ENCODE measurements at regions not wholly inside any gene's neighbourhood (a gene's known extent, or its start where the extent isn't known, plus 50 kb on each side); places are given as distances from the start of the nearest gene placed in this dataset.

- no peaks in the 10 kb centered on the region for H3K27me3 ChIP-seq (replicated peaks; ENCODE audit: insufficient read depth)
- no peak for TF ChIP-seq CTCF (IDR thresholded peaks at IDR 0.05)
- H3K27ac ChIP-seq: no peak overlapping the region
- ATAC-seq (ENCODE audit: insufficient number of reproducible peaks, low FRiP score, low read depth) (no peak), DNase-seq (ENCODE audit: low spot score) (no peak)
- no peaks in the 10 kb centered on the region for H3K36me3 ChIP-seq
- no peaks in the 10 kb centered on the region for H3K9me3 ChIP-seq
- H3K4me1 ChIP-seq (ENCODE audit: control insufficient read depth in 1 of 2, low read depth in 2 of 2): no peaks in the 10 kb centered on the region
- H3K4me3 ChIP-seq: no peak overlapping the region
Measured at GRCh38 chr7:115825456-115826115, 205.0 kb downstream of the TFEC start.

GRCh38 chr7:115822801-115823200 is 207.8 kb downstream of the TFEC start:
- Histone ChIP-seq H3K9me3 (no peaks in the 10 kb centered on the region), H3K27me3 (replicated peaks; ENCODE audit: insufficient read depth) (no peaks in the 10 kb centered on the region), H3K4me3 (no peak overlapping the region), H3K4me1 (ENCODE audit: control insufficient read depth in 1 of 2, low read depth in 2 of 2) (no peaks in the 10 kb centered on the region), H3K36me3 (no peaks in the 10 kb centered on the region), H3K27ac (no peak overlapping the region)
- DNase-seq (ENCODE audit: low spot score) (no peak), ATAC-seq (ENCODE audit: insufficient number of reproducible peaks, low FRiP score, low read depth) (no peak)
- no peak for TF ChIP-seq CTCF (IDR thresholded peaks at IDR 0.05)

GRCh38 chr7:115822380-115822779 is 208.2 kb downstream of the TFEC start:
- no peak overlapping the region for H3K27ac ChIP-seq
- ATAC-seq (ENCODE audit: insufficient number of reproducible peaks, low FRiP score, low read depth): no peak
- no peaks in the 10 kb centered on the region for H3K4me1 ChIP-seq (ENCODE audit: control insufficient read depth in 1 of 2, low read depth in 2 of 2)
- no peak overlapping the region for H3K4me3 ChIP-seq
- H3K27me3 ChIP-seq (replicated peaks; ENCODE audit: insufficient read depth): no peaks in the 10 kb centered on the region
- no peaks in the 10 kb centered on the region for H3K36me3 ChIP-seq
- no peak for DNase-seq (ENCODE audit: low spot score)
- no peaks in the 10 kb centered on the region for H3K9me3 ChIP-seq
- TF ChIP-seq CTCF (IDR thresholded peaks at IDR 0.05): no peak

GRCh38 chr7:115816318-115816974 is 214.1 kb downstream of the TFEC start:
- no peaks in the 10 kb centered on the region for H3K4me1 ChIP-seq (ENCODE audit: control insufficient read depth in 1 of 2, low read depth in 2 of 2)
- no peaks in the 10 kb centered on the region for H3K36me3 ChIP-seq
- no peak for TF ChIP-seq CTCF (IDR thresholded peaks at IDR 0.05)
- ATAC-seq (ENCODE audit: insufficient number of reproducible peaks, low FRiP score, low read depth) (no peak), DNase-seq (ENCODE audit: low spot score) (no peak)
- no peaks in the 10 kb centered on the region for H3K27me3 ChIP-seq (replicated peaks; ENCODE audit: insufficient read depth)
- H3K9me3 ChIP-seq: no peaks in the 10 kb centered on the region
- H3K27ac ChIP-seq: no peak overlapping the region
- H3K4me3 ChIP-seq: no peak overlapping the region

GRCh38 chr7:115812794-115813193 is 217.8 kb downstream of the TFEC start:
- TF ChIP-seq CTCF (IDR thresholded peaks at IDR 0.05): no peak
- no peak for DNase-seq (ENCODE audit: low spot score)
- no peaks in the 10 kb centered on the region for H3K27me3 ChIP-seq (replicated peaks; ENCODE audit: insufficient read depth)
- no peaks in the 10 kb centered on the region for H3K4me1 ChIP-seq (ENCODE audit: control insufficient read depth in 1 of 2, low read depth in 2 of 2)
- no peak for ATAC-seq (ENCODE audit: insufficient number of reproducible peaks, low FRiP score, low read depth)
- H3K4me3 ChIP-seq: no peak overlapping the region
- no peaks in the 10 kb centered on the region for H3K9me3 ChIP-seq
- no peak overlapping the region for H3K27ac ChIP-seq
- no peaks in the 10 kb centered on the region for H3K36me3 ChIP-seq

Data from thoracic aorta (tissue), 2 donors.